Central memory CD4-positive, alpha-beta T cell (primary cell): ENCODE measurements at regions not wholly inside any gene's neighbourhood (a gene's known extent, or its start where the extent isn't known, plus 50 kb on each side); places are given as distances from the start of the nearest gene placed in this dataset.
"Not testable (repeated sequence)": the region's sequence is repeated elsewhere in the genome, so short reads cannot be mapped to it uniquely, and the experiment has no call there.

Experiments used
- DNase-seq: peaks from one replicate; pipeline ENCODE4 v3.0.0; 2022

DNA sequence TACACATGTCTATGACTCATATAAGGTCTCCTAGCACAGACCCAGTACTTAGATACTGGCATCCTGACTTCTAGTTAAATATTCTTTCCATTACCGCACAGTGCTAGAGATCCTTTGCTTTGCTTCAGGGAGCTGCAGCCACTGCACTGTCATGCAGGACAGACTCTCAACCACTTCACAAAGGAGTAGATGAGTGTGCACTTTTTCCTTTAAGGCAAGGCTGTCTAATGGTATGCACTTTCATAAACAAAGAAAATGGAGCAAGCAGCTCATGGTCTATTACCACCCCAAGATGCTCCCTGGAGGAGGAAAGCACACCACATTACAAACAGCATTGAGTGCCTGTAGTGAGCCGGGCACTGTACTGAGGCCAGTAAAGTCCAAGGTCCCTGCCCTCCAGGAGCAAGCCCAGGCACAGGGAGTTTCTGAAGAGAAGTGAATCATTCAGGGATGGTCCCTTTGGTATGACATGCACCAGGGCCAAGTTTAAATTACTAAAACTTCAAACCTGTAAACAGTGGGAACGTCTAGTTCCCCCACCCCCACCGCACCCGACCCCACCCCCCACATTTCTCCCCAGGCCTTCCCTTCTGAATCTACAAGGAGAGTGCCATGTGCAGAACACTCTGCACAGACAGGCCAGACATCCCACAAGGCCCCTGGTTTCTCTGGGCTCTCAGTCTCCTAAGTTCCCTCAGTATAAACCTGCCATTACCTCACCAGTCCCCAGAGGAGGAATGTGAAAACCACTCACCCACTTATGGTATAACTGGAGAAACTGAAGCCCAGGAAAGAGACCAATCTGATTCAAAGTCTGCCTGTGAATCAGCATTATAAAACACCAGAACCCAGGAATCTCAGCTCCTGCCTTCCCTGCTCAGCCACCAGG, 107.8 kb upstream of the BCL6 start:
- DNase-seq: no peak

DNA sequence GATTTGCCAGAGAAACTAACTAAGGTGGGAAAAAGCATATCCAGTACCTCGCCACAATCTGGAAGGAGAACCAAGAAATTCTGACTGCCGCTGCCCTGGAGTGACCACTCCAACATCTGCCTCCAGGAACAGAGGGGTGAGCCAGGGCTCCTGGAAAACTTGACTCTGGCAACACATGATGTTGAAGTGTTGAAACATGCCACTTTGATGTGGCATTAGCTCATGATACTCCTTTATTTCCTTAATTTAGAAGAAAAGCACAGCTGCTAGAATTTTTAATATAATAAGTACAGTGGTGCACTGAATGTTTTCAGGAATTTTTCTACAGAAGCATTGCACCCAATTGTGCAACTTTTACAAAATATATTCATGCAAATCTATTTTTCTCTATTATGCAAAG, 109.9 kb upstream of the BCL6 start:
- no peak for DNase-seq

- no peak for DNase-seq
These were observed 111.3 kb upstream of the BCL6 start for GRCh38 chr3:187856555-187856954.

- no peak for DNase-seq
These were observed 112.8 kb upstream of the BCL6 start for GRCh38 chr3:187858041-187858440.

- no peak for DNase-seq
These were observed 113.4 kb upstream of the BCL6 start for GRCh38 chr3:187858711-187859110.

GRCh38 chr3:187862701-187863277, 117.5 kb upstream of the BCL6 start:
- DNase-seq: not testable (repeated sequence)

DNA sequence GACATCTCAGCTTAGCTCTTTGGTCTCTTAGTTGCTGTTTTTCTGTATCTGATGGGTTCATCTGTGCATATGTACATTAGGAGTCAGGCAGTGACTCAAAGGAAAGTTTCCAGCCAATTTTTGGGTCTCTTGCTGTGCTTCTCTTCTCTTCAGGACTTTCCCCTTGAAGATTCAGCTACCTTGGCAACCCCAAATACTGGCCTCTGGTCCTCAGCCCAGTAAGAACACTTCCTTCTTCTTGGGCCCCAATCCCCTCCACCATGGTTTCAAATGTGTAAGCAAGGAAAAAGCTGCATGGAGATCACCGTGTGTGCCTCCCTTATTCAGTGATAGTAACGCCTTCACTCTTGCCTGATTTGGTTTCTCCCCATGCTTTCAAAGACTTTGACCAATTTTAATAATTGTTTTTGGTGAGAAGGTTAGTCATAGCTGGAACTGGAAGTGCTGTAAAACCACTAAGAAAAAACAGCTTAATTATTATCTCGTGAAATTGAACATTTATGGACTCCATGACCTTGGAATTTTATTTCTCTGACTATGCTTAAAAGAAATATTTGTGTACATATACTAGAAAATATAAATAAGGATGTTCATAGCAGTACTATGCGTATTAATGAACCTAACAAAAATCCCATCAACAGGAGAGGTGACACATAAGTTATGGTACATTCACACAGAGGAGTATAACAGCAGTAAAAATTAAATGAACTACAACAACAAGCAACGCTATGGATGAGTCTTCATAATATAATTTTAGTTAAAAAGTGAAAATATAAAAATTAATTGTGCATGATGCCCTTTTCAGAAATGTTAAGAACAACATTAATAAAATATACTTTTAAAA, 125.3 kb upstream of the BCL6 start:
- no peak for DNase-seq

DNA sequence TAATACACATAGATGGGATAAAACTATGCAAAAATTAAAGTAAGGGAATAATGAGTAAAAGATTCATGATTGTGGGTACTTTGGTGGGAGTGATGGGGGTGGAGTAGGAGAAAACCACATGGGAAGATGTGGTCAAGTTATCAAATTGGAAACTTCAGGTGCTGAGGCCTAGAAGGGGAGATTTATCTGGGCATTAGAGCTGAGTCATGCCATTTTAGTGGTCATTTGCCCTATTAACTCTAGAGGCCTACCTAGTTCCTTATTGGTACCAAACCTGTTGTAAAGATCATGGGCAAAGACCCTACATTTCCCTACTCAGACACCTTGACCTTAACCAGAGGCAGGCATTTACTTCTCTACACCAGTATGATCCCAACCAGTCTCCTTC, 125.9 kb upstream of the BCL6 start:
- DNase-seq: no peak

DNA sequence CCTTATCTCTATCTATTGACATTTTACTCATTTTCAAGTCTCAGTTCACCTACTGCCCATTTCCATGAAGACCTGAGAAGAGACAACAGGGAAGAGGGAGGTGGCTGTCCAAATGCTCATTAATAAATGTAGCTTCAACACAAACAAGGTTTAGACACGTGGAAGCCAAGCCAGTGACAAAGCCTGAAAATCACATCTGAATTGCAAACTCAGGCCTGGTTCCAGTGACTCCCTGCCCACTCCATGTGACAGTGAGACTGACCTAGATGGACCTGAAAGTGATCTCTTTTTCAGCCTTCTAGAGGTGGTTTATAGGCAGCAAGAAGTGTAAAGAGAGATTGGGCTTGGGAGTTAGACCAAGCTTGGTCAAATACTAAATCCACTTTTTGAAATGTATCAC, 126.6 kb upstream of the BCL6 start:
- DNase-seq: no peak

DNA sequence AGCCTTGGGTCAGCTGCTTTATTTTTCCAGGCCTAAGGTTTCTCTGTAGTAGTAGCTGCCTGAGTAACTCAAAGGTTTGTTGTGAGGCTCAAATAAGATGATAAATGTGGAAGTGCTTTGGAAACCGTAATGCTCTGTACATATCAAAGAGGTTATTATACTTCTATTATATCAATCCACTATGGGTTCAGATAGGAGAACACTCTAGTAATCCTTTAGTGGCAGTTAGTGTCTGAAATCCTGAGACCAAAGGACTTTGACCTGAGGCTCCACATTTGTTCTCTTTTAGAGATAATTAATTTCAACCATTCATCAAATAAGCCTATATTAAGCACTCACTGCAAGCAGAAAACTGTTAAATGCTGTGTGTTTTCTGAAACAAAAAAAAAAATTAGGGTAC, 128.6 kb upstream of the BCL6 start:
- DNase-seq: no peak

GRCh38 chr3:187875863-187876262, 130.6 kb upstream of the BCL6 start:
- DNase-seq: no peak

GRCh38 chr3:187878772-187879518, 133.7 kb upstream of the BCL6 start:
- no peak for DNase-seq

DNA sequence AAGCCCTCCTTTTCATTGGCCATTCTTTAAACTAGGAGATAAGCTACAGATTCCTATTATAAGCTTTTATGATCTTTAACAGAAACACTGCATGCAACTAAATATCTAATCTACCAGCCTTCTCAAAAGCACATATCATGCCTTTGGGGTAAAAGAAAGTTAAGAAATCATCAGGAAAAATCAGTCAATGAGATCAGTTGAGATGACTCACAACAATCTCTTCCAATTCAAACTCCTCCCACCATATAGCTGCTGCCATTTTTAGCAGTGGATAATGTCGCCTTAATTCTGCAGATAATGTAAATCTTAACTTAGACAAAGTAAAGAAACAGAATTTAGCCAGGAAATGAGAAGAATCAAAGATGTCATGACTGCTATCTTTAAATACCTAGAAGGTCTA, 135.2 kb upstream of the BCL6 start:
- no peak for DNase-seq

- DNase-seq: no peak
These were observed 135.6 kb upstream of the BCL6 start for GRCh38 chr3:187880851-187881250.

DNA sequence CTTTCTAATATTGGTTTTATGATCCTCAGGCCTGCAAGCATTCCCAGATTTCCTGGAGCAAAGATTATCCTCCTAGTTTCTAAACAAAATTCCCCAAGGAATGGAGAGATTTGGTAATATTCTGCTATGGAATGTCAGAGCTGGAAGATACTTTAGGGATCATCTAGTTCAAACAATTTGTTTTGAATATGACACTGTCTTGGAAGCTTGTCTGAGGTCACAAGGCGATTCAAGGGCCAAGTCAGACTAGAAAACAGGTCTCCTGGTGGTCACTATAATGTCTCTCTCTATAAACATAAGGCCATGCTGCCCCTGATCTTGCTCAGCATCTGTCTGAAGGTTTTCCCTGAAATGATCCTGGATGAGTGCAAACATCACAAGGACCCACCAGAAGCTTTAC, 143.4 kb upstream of the BCL6 start:
- no peak for DNase-seq

DNA sequence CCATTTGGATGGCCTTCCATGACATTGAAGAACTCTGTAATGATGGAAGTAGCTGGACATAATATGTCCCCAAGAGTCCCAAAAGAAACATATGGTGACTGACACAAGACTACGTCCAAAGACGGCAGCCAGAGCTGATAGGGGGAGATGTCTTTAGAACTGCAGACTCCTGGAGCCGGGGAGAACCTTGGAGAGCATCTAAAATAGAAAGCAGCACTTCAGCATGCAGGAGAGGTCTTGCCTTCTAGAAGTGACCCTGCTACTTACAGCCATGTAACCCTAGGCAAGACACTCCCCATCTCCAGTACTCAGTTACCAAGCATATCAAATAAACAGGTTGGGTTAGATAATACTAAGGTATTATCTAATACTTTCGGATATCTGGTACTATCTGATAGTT, 143.8 kb upstream of the BCL6 start:
- DNase-seq: no peak

DNA sequence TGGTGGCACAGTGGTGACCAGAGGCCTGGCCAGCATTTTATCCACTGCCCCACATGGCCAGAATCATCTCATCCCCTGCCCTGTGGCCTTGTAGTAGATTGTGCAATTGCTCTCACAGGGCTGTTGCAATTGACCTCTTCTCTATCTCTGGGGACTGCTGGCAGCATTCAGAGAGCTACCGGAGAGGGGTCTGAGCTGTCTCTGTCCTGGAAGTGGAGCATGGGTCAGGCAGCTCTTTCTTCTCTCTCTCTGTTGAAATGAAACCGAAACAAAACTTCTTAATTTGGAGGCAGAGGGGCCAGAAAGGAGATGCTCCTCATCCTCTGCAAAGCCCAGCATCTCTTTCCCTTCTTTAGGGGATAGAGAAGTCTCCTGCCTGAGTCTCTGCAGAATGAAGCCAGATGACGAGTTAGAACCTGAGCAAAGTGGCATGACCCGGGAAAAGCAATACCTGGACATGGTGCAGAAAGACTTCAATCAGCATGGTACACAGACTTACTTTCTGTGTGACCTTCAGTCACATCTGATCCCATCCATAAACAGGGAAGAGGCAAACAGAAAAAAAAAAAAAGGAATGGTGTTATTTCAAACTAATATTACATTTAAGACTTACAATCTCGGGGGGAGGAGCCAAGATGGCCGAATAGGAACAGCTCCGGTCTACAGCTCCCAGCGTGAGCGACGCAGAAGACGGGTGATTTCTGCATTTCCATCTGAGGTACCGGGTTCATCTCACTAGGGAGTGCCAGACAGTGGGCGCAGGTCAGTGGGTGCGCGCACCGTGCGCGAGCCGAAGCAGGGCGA, 144.5 kb upstream of the BCL6 start:
- no peak for DNase-seq

DNA sequence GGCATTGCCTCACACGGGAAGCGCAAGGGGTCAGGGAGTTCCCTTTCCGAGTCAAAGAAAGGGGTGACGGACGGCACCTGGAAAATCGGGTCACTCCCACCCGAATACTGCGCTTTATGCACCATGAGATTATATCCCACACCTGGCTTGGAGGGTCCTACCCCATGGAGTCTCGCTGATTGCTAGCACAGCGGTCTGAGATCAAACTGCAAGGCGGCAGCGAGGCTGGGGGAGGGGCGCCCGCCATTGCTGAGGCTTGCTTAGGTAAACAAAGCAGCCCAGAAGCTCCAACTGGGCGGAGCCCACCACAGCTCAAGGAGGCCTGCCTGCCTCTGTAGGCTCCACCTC, 145.1 kb upstream of the BCL6 start:
- not testable (repeated sequence) for DNase-seq

GRCh38 chr3:187896646-187897045, 151.4 kb upstream of the BCL6 start:
- DNase-seq: no peak

- no peak for DNase-seq
These were observed 154.0 kb upstream of the BCL6 start for GRCh38 chr3:187899246-187899645.

DNA sequence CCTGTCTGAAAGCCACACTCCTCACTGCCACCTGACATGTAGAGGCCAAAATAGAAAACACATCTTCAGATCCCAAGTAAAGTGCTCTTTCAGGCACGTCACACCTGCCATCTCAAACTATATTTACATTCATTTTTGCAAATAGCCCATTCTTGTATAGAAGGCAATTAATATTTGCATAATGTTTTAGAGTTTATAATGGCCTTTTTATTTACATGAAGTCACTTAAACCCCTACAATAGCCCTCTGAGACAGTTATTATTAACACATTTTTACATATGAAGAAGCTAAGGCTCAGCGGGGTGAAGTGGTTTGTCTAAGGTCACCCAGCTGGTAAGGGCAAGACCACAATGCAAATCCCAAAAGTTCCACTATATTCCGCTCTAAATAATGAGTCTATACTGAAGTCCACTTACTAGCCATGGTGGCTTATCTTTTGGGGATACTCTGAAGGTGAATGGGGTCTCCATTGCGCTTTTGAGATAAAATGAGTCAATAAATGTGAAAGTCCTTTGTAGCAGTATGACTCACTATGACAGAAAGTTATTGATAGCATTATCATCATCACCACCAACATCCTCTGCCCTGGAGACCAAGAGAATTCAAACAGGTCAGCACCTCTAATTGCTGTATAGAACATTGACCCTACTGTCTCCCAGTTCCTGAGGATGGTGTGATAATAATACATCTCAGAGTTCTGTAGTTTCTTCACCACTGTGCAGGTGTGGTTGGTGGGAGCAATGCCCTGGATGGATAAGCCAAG, 155.9 kb upstream of the BCL6 start:
- no peak for DNase-seq
